Transverse colon (tissue), 4 donors: ENCODE measurements at regions not wholly inside any gene's neighbourhood (a gene's known extent, or its start where the extent isn't known, plus 50 kb on each side); places are given as distances from the start of the nearest gene placed in this dataset.

Experiments
- CTCF ChIP-seq, 5 experiments: fragments of 200-600 bp in 3 of 5; fragments of 450-650 bp in 2 of 5; sonication (generic) in 3 of 5; IDR thresholded peaks; 1 replicate in 2 of 5; 2 replicates in 3 of 5; pipeline ENCODE4 v1.5.1; 2016 to 2017; ENCODE audit warnings: antibody characterized with exemption in 5 of 5, inconsistent platforms in 3 of 5, mild to moderate bottlenecking in 2 of 5, moderate library complexity in 1 of 5
- POLR2A ChIP-seq: fragments of 450-650 bp; IDR thresholded peaks from one replicate; pipeline ENCODE4 v1.6.1; 2016; ENCODE audit warnings: antibody characterized with exemption, mild to moderate bottlenecking, moderate library complexity
- POLR2AphosphoS5 ChIP-seq, 3 donors: sonication (generic); formaldehyde crosslinking; IDR thresholded peaks; one replicate each; pipeline ENCODE4 v1.6.1; 2016; ENCODE audit warnings: antibody characterized with exemption in 3 of 3

GRCh38 chr18:22822841-22823508 is 110.2 kb upstream of the RBBP8 start:
- TF ChIP-seq CTCF (IDR thresholded peaks at IDR 0.05), result no peak
- TF ChIP-seq POLR2A, result no peak
- TF ChIP-seq POLR2AphosphoS5 (IDR thresholded peaks at IDR 0.05), result no peak
